Right lobe of liver (tissue), 6 donors: ENCODE measurements at regions not wholly inside any gene's neighbourhood (a gene's known extent, or its start where the extent isn't known, plus 50 kb on each side); places are given as distances from the start of the nearest gene placed in this dataset.

Experiments
- ATAC-seq, 4 donors: fragments of 200-7000 bp; cut with Tn5 transposase; one replicate each; pipeline ENCODE4 v1.9.1; 2020; ENCODE audit warnings: mild to moderate bottlenecking in 4 of 4, moderate library complexity in 4 of 4
- DNase-seq, 3 donors: peaks; one replicate each; pipeline ENCODE4 v3.0.0-alpha.2; 2020
- H3K27ac ChIP-seq, 3 donors: fragments of 200-600 bp; one replicate each; pipeline ENCODE4 v1.8.0; 2022
- H3K27me3 ChIP-seq, 2 donors: fragments of 200-600 bp; one replicate each; pipeline ENCODE4 v1.8.0; 2022
- H3K36me3 ChIP-seq, 4 donors: fragments of 200-600 bp; sonication (generic) in 1 of 4; one replicate each; pipeline versions ENCODE4 v1.5.1 to v1.8.0; 2017 to 2022; ENCODE audit warnings: control low read depth in 1 of 4
- H3K4me1 ChIP-seq, 4 donors: fragments of 200-600 bp; sonication (generic) in 1 of 4; one replicate each; pipeline versions ENCODE4 v1.5.1 to v1.8.0; 2017 to 2022; ENCODE audit warnings: control low read depth in 1 of 4
- H3K4me3 ChIP-seq, 3 donors: fragments of 200-600 bp; one replicate each; pipeline ENCODE4 v1.8.0; 2022
- H3K9me3 ChIP-seq, 4 donors: fragments of 200-600 bp; sonication (generic) in 1 of 4; one replicate each; pipeline versions ENCODE4 v1.5.1 to v1.8.0; 2017 to 2022; ENCODE audit warnings: control low read depth in 1 of 4
- POLR2A ChIP-seq: fragments of 450-650 bp; IDR thresholded peaks from one replicate; pipeline ENCODE4 v1.6.1; 2017; ENCODE audit warnings: antibody characterized with exemption, mild to moderate bottlenecking
- WGBS: methylation state at CpG from one replicate; pipeline ENCODE4 v1.1.6; 2018; ENCODE audit warnings: low coverage, low lambda C conversion rate; ENCODE audit not compliant: insufficient coverage; ENCODE audit errors: missing lambda C conversion rate; 5-methylcytosine and 5-hydroxymethylcytosine counted together
- intact Hi-C, 2 donors: fragments of 100-400 bp; cut with DNase I; formaldehyde crosslinking; loops; one replicate each; pipeline versions ENCODE4 v1.11.2 to v1.14.1; 2022
- TF ChIP-seq, protein P1 (sequence below), 4 donors: fragments of 200-600 bp in 3 of 4; fragments of 450-650 bp in 1 of 4; IDR thresholded peaks; one replicate each; pipeline versions ENCODE4 v1.5.1 to v1.8.0; 2016 to 2022; ENCODE audit warnings: antibody characterized with exemption in 4 of 4, mild to moderate bottlenecking in 2 of 4
- donor health status: DM: no; HTN: yes; CAD: no.
- donor health status: DM: no; HTN: no; CAD: no.
- donor health status: DM: no; HTN: no; CAD: no.
- donor health status: DM: no; HTN: yes; CAD: no.
- donor health status: DM: no; HTN: yes; CAD: no.

DNA sequence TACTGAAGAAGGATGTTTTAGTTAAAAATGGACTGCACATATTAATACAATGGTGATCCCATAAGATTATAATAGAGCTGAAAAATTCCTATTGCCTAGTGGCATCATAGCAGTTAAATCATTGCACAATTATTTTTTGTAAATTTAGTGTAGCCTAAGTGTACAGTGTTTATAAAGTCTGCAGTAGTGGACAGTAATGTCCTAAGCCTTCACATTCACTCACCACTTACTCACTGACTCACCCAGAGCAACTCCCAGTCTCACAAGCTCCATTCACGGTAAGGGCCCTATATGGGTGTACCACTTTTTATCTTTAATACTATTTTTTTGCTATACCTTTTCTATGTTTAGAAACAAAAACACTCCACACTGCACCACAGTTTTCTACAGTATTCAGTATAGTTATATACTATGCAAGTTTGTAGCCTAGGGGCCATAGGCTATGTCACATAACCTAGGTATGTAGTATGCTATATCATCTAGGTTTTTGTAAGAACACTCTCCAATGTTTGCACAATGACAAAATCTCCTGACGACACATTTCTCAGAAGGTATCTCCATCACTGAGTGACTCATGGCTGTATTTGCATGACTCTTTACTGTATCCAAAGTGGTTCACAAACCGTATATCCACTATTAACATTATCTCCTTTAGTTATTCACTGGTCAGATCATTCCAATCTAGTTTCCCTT is 536.0 kb downstream of the KLF12 start:
- no peaks in the 10 kb centered on the region for H3K9me3 ChIP-seq
- DNase-seq, result no peak
- WGBS, result 78% methylated on average over 3 of the region's 3 CpGs

DNA sequence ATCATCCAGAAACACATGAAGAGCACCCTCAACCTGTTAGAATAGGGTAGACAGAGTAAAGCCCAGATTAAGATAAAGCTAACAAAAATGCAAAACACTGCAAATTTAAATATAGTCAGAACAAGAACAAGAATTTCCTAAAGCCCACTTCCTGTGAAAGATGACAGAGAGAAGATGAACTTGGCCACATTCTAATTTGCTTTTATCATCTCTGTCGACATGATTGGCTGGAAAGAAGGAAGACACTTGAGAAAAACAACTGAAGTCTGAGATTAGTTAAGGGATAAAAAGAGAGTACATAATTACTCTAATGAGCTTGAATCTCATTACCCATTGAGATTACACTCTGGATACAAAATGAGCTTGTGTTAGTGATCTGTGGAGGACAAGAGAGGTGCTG is 537.6 kb downstream of the KLF5 start:
- Histone ChIP-seq H3K36me3 (no peaks in the 10 kb centered on the region), H3K27ac (no peak overlapping the region), H3K9me3 (no peaks in the 10 kb centered on the region), H3K27me3 (no peaks in the 10 kb centered on the region), H3K4me3 (no peak overlapping the region), H3K4me1 (no peaks in the 10 kb centered on the region)
- intact Hi-C loops, result no loop called here
- ATAC-seq, result no peak
- TF ChIP-seq, protein P1, sequence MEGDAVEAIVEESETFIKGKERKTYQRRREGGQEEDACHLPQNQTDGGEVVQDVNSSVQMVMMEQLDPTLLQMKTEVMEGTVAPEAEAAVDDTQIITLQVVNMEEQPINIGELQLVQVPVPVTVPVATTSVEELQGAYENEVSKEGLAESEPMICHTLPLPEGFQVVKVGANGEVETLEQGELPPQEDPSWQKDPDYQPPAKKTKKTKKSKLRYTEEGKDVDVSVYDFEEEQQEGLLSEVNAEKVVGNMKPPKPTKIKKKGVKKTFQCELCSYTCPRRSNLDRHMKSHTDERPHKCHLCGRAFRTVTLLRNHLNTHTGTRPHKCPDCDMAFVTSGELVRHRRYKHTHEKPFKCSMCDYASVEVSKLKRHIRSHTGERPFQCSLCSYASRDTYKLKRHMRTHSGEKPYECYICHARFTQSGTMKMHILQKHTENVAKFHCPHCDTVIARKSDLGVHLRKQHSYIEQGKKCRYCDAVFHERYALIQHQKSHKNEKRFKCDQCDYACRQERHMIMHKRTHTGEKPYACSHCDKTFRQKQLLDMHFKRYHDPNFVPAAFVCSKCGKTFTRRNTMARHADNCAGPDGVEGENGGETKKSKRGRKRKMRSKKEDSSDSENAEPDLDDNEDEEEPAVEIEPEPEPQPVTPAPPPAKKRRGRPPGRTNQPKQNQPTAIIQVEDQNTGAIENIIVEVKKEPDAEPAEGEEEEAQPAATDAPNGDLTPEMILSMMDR (IDR thresholded peaks at IDR 0.05), result no peak
- whole genome bisulfite sequencing, result 27% methylated on average over 1 of the region's 1 CpG
- DNase-seq, result no peak

More for the DNA sequence above, 536.0 kb downstream of the KLF12 start:
- Histone ChIP-seq H3K4me3 (no peak overlapping the region), H3K36me3 (no peaks in the 10 kb centered on the region), H3K4me1 (no peaks in the 10 kb centered on the region), H3K27ac (no peak overlapping the region), H3K27me3 (no peaks in the 10 kb centered on the region)
- TF ChIP-seq POLR2A, result no peak
- TF ChIP-seq, protein P1 (IDR thresholded peaks at IDR 0.05), result no peak
- no peak for ATAC-seq
- intact Hi-C loops, result no loop called here

DNA sequence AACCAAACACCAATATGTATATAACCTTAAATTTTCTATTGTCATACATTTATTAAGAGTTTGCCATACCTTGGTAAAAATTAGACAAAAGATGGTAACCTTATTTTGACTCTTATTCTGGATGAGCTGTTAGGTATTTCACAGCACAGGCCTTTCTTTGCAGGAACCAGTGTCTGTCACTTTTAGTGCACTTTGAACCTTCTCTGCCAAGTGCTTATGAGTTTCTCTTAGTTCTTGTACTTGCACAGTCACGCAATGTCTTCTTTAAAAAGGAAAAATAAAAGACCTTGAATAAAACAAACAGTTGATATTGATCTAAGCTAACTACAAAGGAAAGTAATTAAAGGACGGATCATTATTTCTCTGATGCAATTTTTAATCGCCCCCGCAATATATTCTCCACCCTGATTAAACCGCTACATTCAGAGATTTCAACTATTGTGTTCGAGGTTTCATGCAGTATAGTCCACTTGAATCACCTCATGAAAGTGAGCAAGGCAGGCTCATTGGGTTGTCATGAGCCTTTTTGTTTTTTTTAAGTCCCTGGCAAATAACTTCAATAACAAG is 534.5 kb downstream of the KLF5 start:
- 54% methylated on average over 6 of the region's 6 CpGs for WGBS
- no peak overlapping the region for H3K4me3 ChIP-seq
- H3K27ac ChIP-seq, result no peak overlapping the region
- ATAC-seq (peak in 1 of 4 donors; percentile 64), DNase-seq (no peak)
- no peaks in the 10 kb centered on the region for H3K9me3 ChIP-seq
- intact Hi-C loops, result no loop called here
- no peaks in the 10 kb centered on the region for H3K4me1 ChIP-seq
- no peaks in the 10 kb centered on the region for H3K36me3 ChIP-seq
- H3K27me3 ChIP-seq, result no peaks in the 10 kb centered on the region
- TF ChIP-seq, protein P1 (IDR thresholded peaks at IDR 0.05), result no peak
- TF ChIP-seq POLR2A, result no peak

DNA sequence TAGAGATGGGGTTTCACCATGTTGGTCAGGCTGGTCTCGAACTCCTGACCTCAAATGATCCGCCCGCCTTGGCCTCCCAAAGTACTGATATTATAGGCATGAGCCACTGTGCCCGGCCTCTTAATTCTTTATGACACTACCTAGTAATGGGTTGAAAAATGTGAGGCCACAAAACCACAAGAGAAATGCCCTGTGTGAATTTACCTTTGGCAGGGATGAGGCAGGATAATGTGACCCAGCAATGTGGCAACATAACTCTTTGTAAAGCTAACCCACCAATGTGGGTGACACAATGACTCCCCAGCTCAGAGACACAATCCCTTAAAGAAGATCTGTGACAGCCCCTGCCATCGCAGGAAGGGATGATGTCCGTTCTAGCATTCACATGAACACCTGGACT is 533.1 kb downstream of the KLF5 start:
- Histone ChIP-seq H3K4me3 (no peak overlapping the region), H3K9me3 (no peaks in the 10 kb centered on the region), H3K4me1 (no peaks in the 10 kb centered on the region), H3K27ac (no peak overlapping the region), H3K27me3 (no peaks in the 10 kb centered on the region), H3K36me3 (no peaks in the 10 kb centered on the region)
- no peak for TF ChIP-seq POLR2A
- TF ChIP-seq, protein P1 (IDR thresholded peaks at IDR 0.05), result no peak
- DNase-seq (no peak), ATAC-seq (no peak)
- intact Hi-C loops, result no loop called here
- WGBS, result 87% methylated on average over 6 of the region's 6 CpGs
